ENCODE measurements at regions not wholly inside any gene's neighbourhood (a gene's known extent, or its start where the extent isn't known, plus 50 kb on each side); places are given as distances from the start of the nearest gene placed in this dataset.

GRCh38 chr5:77842243-77842642 lies 66.1 kb upstream of the TBCA start:
- WGBS, 2 donors: 88 to 91% methylated on average over 2 of the region's 2 CpGs
- Histone ChIP-seq H3K27ac (no peak overlapping the region), H3K36me3 (no peaks in the 10 kb centered on the region), H3K27me3 (peaks cover 0 to 7% (median 1%) of the 10 kb centered on the region in 4 donors), H3K9me3 (no peaks in the 10 kb centered on the region), H3K4me3 (no peak overlapping the region), H3K4me1 (peaks cover 6 to 14% (median 11%) of the 10 kb centered on the region in 4 donors)
- DNase-seq (no peak), ATAC-seq (ENCODE audit: low FRiP score in 2 of 2) (no peak)
- TF ChIP-seq, protein P1, sequence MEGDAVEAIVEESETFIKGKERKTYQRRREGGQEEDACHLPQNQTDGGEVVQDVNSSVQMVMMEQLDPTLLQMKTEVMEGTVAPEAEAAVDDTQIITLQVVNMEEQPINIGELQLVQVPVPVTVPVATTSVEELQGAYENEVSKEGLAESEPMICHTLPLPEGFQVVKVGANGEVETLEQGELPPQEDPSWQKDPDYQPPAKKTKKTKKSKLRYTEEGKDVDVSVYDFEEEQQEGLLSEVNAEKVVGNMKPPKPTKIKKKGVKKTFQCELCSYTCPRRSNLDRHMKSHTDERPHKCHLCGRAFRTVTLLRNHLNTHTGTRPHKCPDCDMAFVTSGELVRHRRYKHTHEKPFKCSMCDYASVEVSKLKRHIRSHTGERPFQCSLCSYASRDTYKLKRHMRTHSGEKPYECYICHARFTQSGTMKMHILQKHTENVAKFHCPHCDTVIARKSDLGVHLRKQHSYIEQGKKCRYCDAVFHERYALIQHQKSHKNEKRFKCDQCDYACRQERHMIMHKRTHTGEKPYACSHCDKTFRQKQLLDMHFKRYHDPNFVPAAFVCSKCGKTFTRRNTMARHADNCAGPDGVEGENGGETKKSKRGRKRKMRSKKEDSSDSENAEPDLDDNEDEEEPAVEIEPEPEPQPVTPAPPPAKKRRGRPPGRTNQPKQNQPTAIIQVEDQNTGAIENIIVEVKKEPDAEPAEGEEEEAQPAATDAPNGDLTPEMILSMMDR (IDR thresholded peaks at IDR 0.05): no peak
- TF ChIP-seq EP300 (IDR thresholded peaks at IDR 0.05) (no peak), POLR2A (IDR thresholded peaks at IDR 0.05) (no peak), POLR2AphosphoS5 (IDR thresholded peaks at IDR 0.05) (no peak)

- Histone ChIP-seq H3K27me3 (peaks cover 0 to 7% (median 1%) of the 10 kb centered on the region in 4 donors), H3K27ac (no peak overlapping the region), H3K4me3 (no peak overlapping the region), H3K4me1 (peaks cover 6 to 14% (median 11%) of the 10 kb centered on the region in 4 donors), H3K36me3 (no peaks in the 10 kb centered on the region), H3K9me3 (no peaks in the 10 kb centered on the region)
- WGBS, 2 donors: 91 to 94% methylated on average over 2 of the region's 2 CpGs
- TF ChIP-seq POLR2A (IDR thresholded peaks at IDR 0.05) (no peak), EP300 (IDR thresholded peaks at IDR 0.05) (no peak), POLR2AphosphoS5 (IDR thresholded peaks at IDR 0.05) (no peak)
- TF ChIP-seq, protein P1 (IDR thresholded peaks at IDR 0.05): no peak
- ATAC-seq (ENCODE audit: low FRiP score in 2 of 2) (no peak), DNase-seq (no peak)
These were observed 65.5 kb upstream of the TBCA start for GRCh38 chr5:77841616-77842015.

- peaks cover 6 to 14% (median 11%) of the 10 kb centered on the region in 4 donors for H3K4me1 ChIP-seq
- ATAC-seq (ENCODE audit: low FRiP score in 2 of 2) (no peak), DNase-seq (no peak)
- TF ChIP-seq POLR2AphosphoS5 (IDR thresholded peaks at IDR 0.05) (no peak), POLR2A (IDR thresholded peaks at IDR 0.05) (no peak), EP300 (IDR thresholded peaks at IDR 0.05) (no peak)
- TF ChIP-seq, protein P1 (IDR thresholded peaks at IDR 0.05): no peak
- peaks cover 0 to 7% (median 1%) of the 10 kb centered on the region in 4 donors for H3K27me3 ChIP-seq
- H3K4me3 ChIP-seq: no peak overlapping the region
- no peaks in the 10 kb centered on the region for H3K9me3 ChIP-seq
- H3K27ac ChIP-seq: no peak overlapping the region
- no peaks in the 10 kb centered on the region for H3K36me3 ChIP-seq
- 93 to 96% methylated on average over 6 of the region's 6 CpGs for WGBS, 2 donors
These were observed 64.8 kb upstream of the TBCA start for GRCh38 chr5:77840930-77841329.

GRCh38 chr5:77839691-77840090 lies 63.6 kb upstream of the TBCA start:
- H3K4me1 ChIP-seq: peaks cover 2 to 9% (median 7%) of the 10 kb centered on the region in 4 donors
- no peak for DNase-seq
- TF ChIP-seq EP300 (IDR thresholded peaks at IDR 0.05) (no peak), POLR2A (IDR thresholded peaks at IDR 0.05) (no peak), POLR2AphosphoS5 (IDR thresholded peaks at IDR 0.05) (no peak)
- TF ChIP-seq, protein P1 (IDR thresholded peaks at IDR 0.05): no peak
- H3K4me3 ChIP-seq: no peak overlapping the region
- no peak for ATAC-seq (ENCODE audit: low FRiP score in 2 of 2)
- H3K9me3 ChIP-seq: no peaks in the 10 kb centered on the region
- no peaks in the 10 kb centered on the region for H3K36me3 ChIP-seq
- WGBS, 2 donors: 84% methylated on average over 3 of the region's 3 CpGs
- no peak overlapping the region for H3K27ac ChIP-seq
- peaks cover 0 to 4% (median 1%) of the 10 kb centered on the region in 4 donors for H3K27me3 ChIP-seq

DNA sequence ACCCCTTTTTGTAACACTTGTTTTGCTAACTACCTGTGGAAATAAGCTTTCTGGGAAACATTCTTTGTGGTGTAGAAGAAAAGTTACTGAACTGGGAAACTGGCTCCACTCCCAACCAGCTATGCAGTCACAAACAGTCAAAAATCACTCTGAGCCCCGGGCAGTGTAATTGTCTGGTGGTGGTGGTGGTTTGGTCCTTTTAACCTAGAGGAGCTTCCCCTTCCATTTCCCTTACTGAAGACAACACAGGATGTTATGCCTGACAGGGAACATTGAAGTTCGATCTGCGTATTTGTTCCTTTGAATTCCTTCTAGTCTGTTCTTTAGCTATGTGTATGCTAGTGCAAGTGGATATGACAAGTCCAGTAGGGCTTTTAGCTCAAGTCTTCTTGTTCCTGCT lies 56.8 kb upstream of the TBCA start:
- no peak overlapping the region for H3K4me3 ChIP-seq
- H3K4me1 ChIP-seq: no peaks in the 10 kb centered on the region
- WGBS, 2 donors: 52 to 54% methylated on average over 3 of the region's 3 CpGs
- H3K9me3 ChIP-seq: no peaks in the 10 kb centered on the region
- H3K27ac ChIP-seq: no peak overlapping the region
- H3K36me3 ChIP-seq: no peaks in the 10 kb centered on the region
- H3K27me3 ChIP-seq: no peaks in the 10 kb centered on the region
- DNase-seq (no peak), ATAC-seq (ENCODE audit: low FRiP score in 2 of 2) (no peak)
- TF ChIP-seq POLR2A (IDR thresholded peaks at IDR 0.05) (no peak), POLR2AphosphoS5 (IDR thresholded peaks at IDR 0.05) (no peak), EP300 (IDR thresholded peaks at IDR 0.05) (no peak)
- TF ChIP-seq, protein P1 (IDR thresholded peaks at IDR 0.05): no peak
